NCI-H1694 (cell line): ENCODE measurements at regions not wholly inside any gene's neighbourhood (a gene's known extent, or its start where the extent isn't known, plus 50 kb on each side); places are given as distances from the start of the nearest gene placed in this dataset.
A peak's percentile ranks its signal among the peaks of the same experiment; 100 is the strongest.
"Not testable (repeated sequence)": the region's sequence is repeated elsewhere in the genome, so short reads cannot be mapped to it uniquely, and the experiment has no call there.

Experiments used
- DNase-seq: peaks from one replicate; lab custom pipeline; 2025; lab: John Stamatoyannopoulos, UW

DNA sequence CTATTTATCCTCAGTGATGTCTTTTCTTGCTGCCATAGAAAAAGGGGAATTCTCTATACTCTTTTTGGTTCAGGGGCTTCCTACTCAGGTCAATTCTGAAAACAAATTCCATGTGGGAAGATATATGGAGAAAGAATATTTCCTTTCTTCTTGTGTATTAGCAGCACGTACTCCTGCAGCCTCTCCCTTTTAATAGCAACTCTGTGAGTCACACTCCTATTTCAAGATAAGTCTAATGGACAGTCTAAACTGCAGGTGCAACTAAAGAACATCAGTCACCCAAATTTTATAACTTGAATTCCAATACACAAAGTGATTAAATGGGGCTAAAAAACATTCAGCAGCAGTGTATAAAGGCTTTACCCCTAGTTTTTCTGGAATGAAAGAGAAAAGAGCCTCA lies 942.2 kb downstream of the CNTNAP5 start:
- DNase-seq = no peak

GRCh38 chr2:124970030-124970429 lies 944.9 kb downstream of the CNTNAP5 start:
- DNase-seq = peak; percentile 43

DNA sequence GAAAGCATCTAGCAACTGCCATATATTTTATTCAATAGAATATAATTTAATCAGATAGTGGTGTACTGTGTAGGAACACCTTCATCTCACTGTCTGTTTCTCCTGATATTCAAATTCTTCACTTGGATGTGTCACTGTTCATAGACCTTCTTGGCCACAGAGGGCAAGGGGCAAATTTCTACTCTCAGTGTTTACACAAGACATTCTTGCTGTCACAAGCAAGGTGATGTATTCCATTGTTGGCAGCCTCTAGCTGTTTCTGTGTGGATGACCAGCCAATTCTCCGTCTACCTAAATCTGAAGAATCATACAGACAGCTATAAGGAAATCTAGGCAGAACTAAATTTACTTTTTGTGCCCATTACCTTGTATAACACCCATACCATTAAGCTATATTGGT lies 948.3 kb downstream of the CNTNAP5 start:
- no peak for DNase-seq

DNA sequence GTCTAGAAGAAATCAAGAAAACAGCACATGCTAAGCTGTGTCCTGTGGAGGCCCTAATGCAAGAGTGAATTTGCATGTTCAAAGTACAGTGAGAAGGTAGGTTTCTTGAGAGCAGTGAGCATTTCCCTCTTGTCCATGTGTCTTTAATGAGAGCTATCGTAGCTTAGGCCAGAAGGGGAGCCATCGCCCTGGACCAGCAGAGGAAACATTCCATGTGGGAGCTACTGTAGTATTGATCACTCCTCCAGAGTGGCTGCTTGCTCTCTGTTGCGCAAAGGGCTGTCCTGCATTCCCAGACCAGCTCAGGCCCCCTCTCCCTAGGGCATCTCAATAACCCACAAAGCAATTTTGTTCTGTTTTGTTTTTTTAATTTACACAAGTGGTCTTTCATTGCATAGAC lies 950.1 kb downstream of the CNTNAP5 start:
- DNase-seq = no peak

GRCh38 chr2:124975648-124976047 lies 950.6 kb downstream of the CNTNAP5 start:
- DNase-seq = no peak

- DNase-seq = no peak
These were observed 953.5 kb downstream of the CNTNAP5 start for GRCh38 chr2:124978597-124978996.

DNA sequence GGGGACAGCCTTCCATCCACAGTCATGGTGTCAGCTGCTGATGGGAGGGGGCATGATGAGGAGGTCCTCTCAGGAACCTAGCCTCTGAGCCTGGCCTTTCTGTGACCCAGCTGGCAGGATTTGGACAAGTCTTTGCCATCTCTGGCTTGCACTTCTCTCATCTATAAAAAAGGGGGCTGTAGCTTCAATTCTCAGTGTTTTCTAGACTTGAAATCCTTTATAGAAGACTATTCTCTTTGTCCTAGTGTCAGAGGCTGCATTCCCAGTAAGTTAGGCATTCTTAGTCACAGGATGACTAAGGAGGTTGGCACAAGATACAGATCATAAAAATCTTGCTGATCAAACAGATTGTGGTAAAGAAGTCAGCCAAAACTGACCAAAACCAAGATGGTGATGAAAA lies 958.5 kb downstream of the CNTNAP5 start:
- no peak for DNase-seq

- DNase-seq = no peak
These were observed 960.2 kb downstream of the CNTNAP5 start for GRCh38 chr2:124985270-124985669.

DNA sequence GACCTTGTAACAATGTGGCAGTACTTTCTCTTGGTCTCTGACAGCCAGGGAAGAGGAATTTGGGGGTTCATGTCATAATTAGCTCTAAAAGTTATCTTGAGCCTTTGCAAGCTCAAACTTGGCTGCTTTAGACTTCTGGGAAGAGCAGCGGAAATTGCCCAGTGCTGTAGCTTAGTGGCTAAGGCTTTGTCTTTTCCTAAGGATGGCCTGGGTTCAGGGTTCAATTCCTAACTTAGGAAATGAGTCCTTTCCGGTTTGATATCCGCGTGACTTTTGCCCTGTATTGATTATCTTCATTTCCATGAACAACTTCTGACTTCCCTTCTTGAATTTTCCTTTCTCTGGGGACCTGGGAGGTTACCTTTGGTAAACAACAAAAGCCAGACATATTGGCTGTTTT lies 961.0 kb downstream of the CNTNAP5 start:
- no peak for DNase-seq

GRCh38 chr2:124986870-124987269 lies 961.8 kb downstream of the CNTNAP5 start:
- DNase-seq = not testable (repeated sequence)

DNA sequence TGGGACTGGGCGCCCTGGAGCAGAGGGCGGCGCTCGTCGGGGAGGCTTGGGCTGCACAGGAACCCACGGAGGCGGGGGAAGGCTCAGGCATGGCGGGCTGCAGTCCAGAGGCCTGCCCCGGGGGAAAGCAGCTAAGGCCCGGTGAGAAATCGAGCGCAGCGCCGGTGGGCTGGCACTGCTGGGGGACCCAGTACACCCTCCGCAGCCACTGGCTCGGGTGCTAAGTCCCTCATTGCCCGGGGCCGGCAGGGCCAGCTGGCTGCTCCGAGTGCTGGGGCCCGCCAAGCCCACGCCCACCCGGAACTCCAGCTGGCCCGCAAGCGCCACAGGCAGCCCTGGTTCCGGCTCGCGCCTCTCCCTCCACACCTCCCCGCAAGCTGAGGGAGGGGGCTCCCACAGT lies 962.3 kb downstream of the CNTNAP5 start:
- DNase-seq = not testable (repeated sequence)

- DNase-seq = no peak
These were observed 963.0 kb downstream of the CNTNAP5 start for GRCh38 chr2:124988111-124988510.

GRCh38 chr2:124988794-124989193 lies 963.7 kb downstream of the CNTNAP5 start:
- no peak for DNase-seq

DNA sequence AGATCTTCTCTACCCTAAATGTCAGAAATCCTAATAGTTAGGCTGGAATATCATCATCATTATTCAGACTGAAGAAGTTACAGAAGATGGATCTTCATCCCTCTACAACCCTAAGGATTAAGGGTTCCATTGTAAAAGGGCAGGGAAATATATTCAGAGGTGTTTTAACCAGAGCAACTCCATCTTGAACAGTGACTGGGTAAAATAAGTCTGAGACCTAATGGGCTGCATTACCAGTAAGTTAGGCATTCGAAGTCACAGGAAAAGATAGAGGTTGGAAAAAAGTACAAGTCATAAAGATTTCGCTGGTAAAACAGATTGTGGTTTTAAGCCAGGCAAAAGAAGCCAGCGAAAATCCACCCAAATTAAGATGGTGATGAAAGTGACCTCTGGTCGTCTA lies 968.7 kb downstream of the CNTNAP5 start:
- DNase-seq = no peak

- no peak for DNase-seq
These were observed 970.3 kb downstream of the CNTNAP5 start for GRCh38 chr2:124995185-124995912.

- DNase-seq = no peak
These were observed 971.3 kb downstream of the CNTNAP5 start for GRCh38 chr2:124996406-124996805.

DNA sequence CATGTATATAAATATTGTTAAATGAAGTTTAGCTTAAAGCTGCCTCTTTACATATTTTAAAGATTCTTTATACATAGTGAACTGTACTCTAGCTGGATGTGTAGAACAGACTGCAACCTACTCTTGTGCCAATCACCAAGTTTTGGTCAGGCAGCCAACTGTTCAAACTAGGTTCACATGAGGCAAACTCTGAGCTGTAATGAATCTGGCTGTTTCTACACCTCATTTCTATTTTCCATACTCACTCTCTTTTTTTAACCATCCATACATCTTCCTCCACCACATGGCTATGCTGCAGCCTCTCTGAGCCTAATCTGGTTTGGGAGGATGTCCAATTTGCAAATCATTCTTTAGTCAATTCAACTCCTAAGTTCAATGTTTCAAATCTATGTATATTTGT lies 974.8 kb downstream of the CNTNAP5 start:
- DNase-seq = no peak

GRCh38 chr2:125004106-125004800 lies 979.2 kb downstream of the CNTNAP5 start:
- DNase-seq = no peak

GRCh38 chr2:125006676-125007075 lies 981.6 kb downstream of the CNTNAP5 start:
- no peak for DNase-seq

- not testable (repeated sequence) for DNase-seq
These were observed 1003.6 kb downstream of the CNTNAP5 start for GRCh38 chr2:125028721-125029120.

DNA sequence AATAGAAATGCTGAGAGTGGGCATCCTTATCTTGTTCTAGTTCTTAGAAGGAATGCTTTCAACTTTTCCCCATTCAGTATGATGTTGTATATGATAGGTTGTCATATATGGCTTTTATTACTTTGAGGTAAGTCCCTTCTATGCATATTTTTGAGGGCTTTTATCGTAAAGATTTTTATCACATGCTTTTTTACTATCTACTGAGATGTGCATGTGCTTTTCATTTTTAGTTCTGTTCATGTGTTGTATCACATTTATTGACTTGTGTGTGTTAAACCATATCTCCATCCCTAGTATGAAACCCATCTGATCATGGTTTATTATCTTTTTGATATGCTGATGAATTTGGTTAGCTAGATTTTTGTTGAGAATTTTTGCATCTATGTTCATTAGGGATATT lies 1008.8 kb downstream of the CNTNAP5 start:
- DNase-seq = no peak

GRCh38 chr2:125037135-125037653 lies 1012.1 kb downstream of the CNTNAP5 start:
- no peak for DNase-seq

DNA sequence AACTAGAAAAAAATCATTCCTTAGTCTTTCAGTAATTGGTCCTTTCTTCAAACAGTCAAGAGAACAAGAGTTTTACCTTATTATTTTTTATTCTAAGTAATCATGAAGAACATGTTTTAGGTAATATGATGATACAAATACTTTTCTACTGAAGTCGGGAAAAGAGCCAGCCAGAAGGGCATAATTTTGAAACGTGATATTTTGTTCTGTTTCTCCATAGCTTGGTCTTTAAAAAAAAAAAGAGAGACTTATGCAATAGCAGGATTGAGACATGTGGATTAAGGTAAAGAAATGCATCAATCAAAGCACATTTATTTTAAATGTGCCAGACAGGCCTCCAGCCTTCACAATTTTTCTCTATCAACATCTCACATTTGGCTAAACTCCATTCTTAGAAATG lies 1016.8 kb downstream of the CNTNAP5 start:
- no peak for DNase-seq
